ENCODE measurements at regions not wholly inside any gene's neighbourhood (a gene's known extent, or its start where the extent isn't known, plus 50 kb on each side); places are given as distances from the start of the nearest gene placed in this dataset.

- no peak for TF ChIP-seq CHD7 (IDR thresholded peaks at IDR 0.05; ENCODE audit: insufficient replicate concordance, low read length)
- TF ChIP-seq CTCF (IDR thresholded peaks at IDR 0.05; ENCODE audit: control extremely low read depth in 1 of 3, insufficient read depth in 1 of 3, low read depth in 1 of 3, low read length in 3 of 3) = no peak
- no peak for TF ChIP-seq TEAD4 (IDR thresholded peaks at IDR 0.05; ENCODE audit: low read depth, low read length)
- TF ChIP-seq, protein P1, sequence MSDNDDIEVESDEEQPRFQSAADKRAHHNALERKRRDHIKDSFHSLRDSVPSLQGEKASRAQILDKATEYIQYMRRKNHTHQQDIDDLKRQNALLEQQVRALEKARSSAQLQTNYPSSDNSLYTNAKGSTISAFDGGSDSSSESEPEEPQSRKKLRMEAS (IDR thresholded peaks at IDR 0.05) = no peak
Measured at GRCh38 chr4:122065149-122065548, 87.0 kb upstream of the BLTP1 start (continued).

Data from H1 (cell line).